ENCODE measurements at regions not wholly inside any gene's neighbourhood (a gene's known extent, or its start where the extent isn't known, plus 50 kb on each side); places are given as distances from the start of the nearest gene placed in this dataset.

- no peak for TF ChIP-seq SMAD4 (CRISPR knock-in tag; conservative IDR thresholded peaks at IDR 0.05)
Observed at GRCh38 chr4:11889099-11889498, 460.4 kb upstream of the HS3ST1 start (continued).

GRCh38 chr4:11881947-11882346, 453.3 kb upstream of the HS3ST1 start:
- Histone ChIP-seq H3K4me3 (no peak overlapping the region), H3K9me3 (replicated peaks; ENCODE audit: control insufficient read depth, insufficient read depth, low read depth, low read length) (no peaks in the 10 kb centered on the region), H3K27me3 (ENCODE audit: control insufficient read depth in 2 of 2, insufficient read depth in 2 of 2, low read length in 2 of 2) (no peaks in the 10 kb centered on the region), H3K36me3 (ENCODE audit: control insufficient read depth, insufficient read depth, low read length) (no peaks in the 10 kb centered on the region), H3K27ac (ENCODE audit: extremely low read depth, low read depth, low read length) (no peak overlapping the region), H2AFZ (ENCODE audit: low read depth, low read length) (no peak overlapping the region), H3K79me2 (ENCODE audit: control insufficient read depth, insufficient read depth, low read length) (no peaks in the 10 kb centered on the region), H3K9me1 (ENCODE audit: control insufficient read depth, insufficient read depth, low read length) (no peaks in the 10 kb centered on the region), H3K4me1 (replicated peaks in 1 of 2; ENCODE audit: control insufficient read depth in 2 of 2, insufficient read depth in 2 of 2, low read length in 2 of 2) (no peaks in the 10 kb centered on the region), H3K4me2 (ENCODE audit: insufficient read depth, low read length) (no peak overlapping the region), H4K20me1 (replicated peaks; ENCODE audit: control insufficient read depth, insufficient read depth, low read length) (no peaks in the 10 kb centered on the region), H3K9ac (ENCODE audit: insufficient read depth in 1 of 2, low read depth in 2 of 2, low read length in 2 of 2) (no peak overlapping the region)
- no peak for FAIRE-seq
- no peak for DNase-seq (ENCODE audit: extremely low read depth in 1 of 4, low spot score in 3 of 4)
- intact Hi-C loops (cut with micrococcal nuclease) = no loop called here
- ChIA-PET CTCF (ENCODE audit: low intra/inter-chr PET ratio) (no interaction called here), POLR2A (no interaction called here)
- no TSS peak for BruUV-seq (replicated peaks)
- in situ Hi-C loops (cut with MboI) = no loop called here
- ATAC-seq = no peak
- TF ChIP-seq HSF4 (CRISPR knock-in tag; IDR thresholded peaks at IDR 0.05; ENCODE audit: borderline replicate concordance) = no peak
- no peak for TF ChIP-seq CREB3 (tag; conservative IDR thresholded peaks at IDR 0.05; ENCODE audit: low read depth)
- no peak for TF ChIP-seq JUNB (CRISPR knock-in tag; conservative IDR thresholded peaks at IDR 0.05)
- TF ChIP-seq BHLHE40 (IDR thresholded peaks at IDR 0.05; ENCODE audit: low read length) = no peak
- TF ChIP-seq GATAD2A (IDR thresholded peaks at IDR 0.05) = no peak
- no peak for TF ChIP-seq E2F8 (IDR thresholded peaks at IDR 0.05; ENCODE audit: low read depth, partially characterized antibody)
- TF ChIP-seq ZNF384 (IDR thresholded peaks at IDR 0.05; ENCODE audit: low read depth, low read length) = no peak
- no peak for TF ChIP-seq CBX5 (IDR thresholded peaks at IDR 0.05; ENCODE audit: borderline replicate concordance, low read depth)
- TF ChIP-seq HBP1 (CRISPR knock-in tag; IDR thresholded peaks at IDR 0.05) = no peak
- no peak for TF ChIP-seq HMBOX1 (IDR thresholded peaks at IDR 0.05)
- TF ChIP-seq ZNF263 (CRISPR knock-in tag; IDR thresholded peaks at IDR 0.05; ENCODE audit: borderline replicate concordance) = no peak
- no peak for TF ChIP-seq ELF2 (CRISPR knock-in tag; IDR thresholded peaks at IDR 0.05)
- no peak for TF ChIP-seq NR1H2 (CRISPR knock-in tag; IDR thresholded peaks at IDR 0.05)
- no peak for TF ChIP-seq NEUROD1 (IDR thresholded peaks at IDR 0.05; ENCODE audit: borderline replicate concordance, low read depth, low read length, partially characterized antibody)
- no peak for TF ChIP-seq FUS (optimal IDR thresholded peaks at IDR 0.05; ENCODE audit: low read depth, low read length)

Measured in K562 (cell line).